H9 (cell line): ENCODE measurements at regions not wholly inside any gene's neighbourhood (a gene's known extent, or its start where the extent isn't known, plus 50 kb on each side); places are given as distances from the start of the nearest gene placed in this dataset.

Experiments
- DNase-seq: peaks from one replicate; pipeline ENCODE4 v3.0.0-alpha.2; 2017
- H2AFZ ChIP-seq: one replicate; pipeline ENCODE4 v1.6.1; 2013; ENCODE audit warnings: mild to moderate bottlenecking, low read length, control low read depth, moderate library complexity
- H2AK5ac ChIP-seq: 2 replicates; pipeline ENCODE4 v1.6.1; 2013; ENCODE audit warnings: low read length, control low read depth, mixed read lengths; ENCODE audit not compliant: insufficient read length
- H2BK120ac ChIP-seq: one replicate; pipeline ENCODE4 v1.6.1; 2013; ENCODE audit warnings: low read depth, mild to moderate bottlenecking, low read length, control low read depth, inconsistent platforms; ENCODE audit not compliant: poor library complexity, severe bottlenecking
- H2BK12ac ChIP-seq: 2 replicates; pipeline ENCODE4 v1.6.1; 2013; ENCODE audit warnings: low read length, control low read depth, mixed read lengths, low read depth; ENCODE audit not compliant: insufficient read length
- H2BK15ac ChIP-seq: 2 replicates; pipeline ENCODE4 v1.6.1; 2013; ENCODE audit warnings: low read depth, low read length, control low read depth
- H2BK20ac ChIP-seq: one replicate; pipeline ENCODE4 v1.6.1; 2013; ENCODE audit warnings: low read depth, mild to moderate bottlenecking, low read length, control low read depth, inconsistent platforms; ENCODE audit not compliant: poor library complexity, severe bottlenecking
- H2BK5ac ChIP-seq: 2 replicates; pipeline ENCODE4 v1.6.1; 2013; ENCODE audit warnings: low read length, control low read depth, mixed read lengths; ENCODE audit not compliant: insufficient read length
- H3K14ac ChIP-seq: 2 replicates; pipeline ENCODE4 v1.6.1; 2013; ENCODE audit warnings: low read length, control low read depth; ENCODE audit not compliant: insufficient read depth
- H3K18ac ChIP-seq: 2 replicates; pipeline ENCODE4 v1.6.1; 2013; ENCODE audit warnings: low read depth, mild to moderate bottlenecking, mixed read lengths, low read length, control low read depth; ENCODE audit not compliant: insufficient read length
- H3K23ac ChIP-seq: 2 replicates; pipeline ENCODE4 v1.6.1; 2013; ENCODE audit warnings: low read length, control low read depth, mixed read lengths, low read depth; ENCODE audit not compliant: insufficient read length
- H3K23me2 ChIP-seq: 2 replicates; pipeline ENCODE4 v1.6.1; 2013; ENCODE audit warnings: low read depth, mild to moderate bottlenecking, mixed read lengths, low read length, control low read depth; ENCODE audit not compliant: insufficient read length, poor library complexity, severe bottlenecking
- H3K27ac ChIP-seq: 2 replicates; pipeline ENCODE4 v1.5.1; 2013; ENCODE audit warnings: low read length, control low read depth, mixed read lengths, low read depth; ENCODE audit not compliant: insufficient read length
- H3K27me3 ChIP-seq: 2 replicates; pipeline ENCODE4 v1.6.1; 2013; ENCODE audit warnings: low read length, control low read depth, inconsistent platforms; ENCODE audit not compliant: insufficient read depth
- H3K4ac ChIP-seq: 2 replicates; pipeline ENCODE4 v1.6.1; 2013; ENCODE audit warnings: low read depth, mild to moderate bottlenecking, control low read depth, inconsistent platforms, low read length, moderate library complexity
- H3K4me1 ChIP-seq: 2 replicates; pipeline ENCODE4 v1.6.1; 2013; ENCODE audit warnings: low read length, control low read depth, inconsistent platforms; ENCODE audit not compliant: insufficient read depth
- H3K4me2 ChIP-seq: 2 replicates; pipeline ENCODE4 v1.6.1; 2013; ENCODE audit warnings: low read length, control low read depth, mixed read lengths; ENCODE audit not compliant: insufficient read length, insufficient read depth
- H3K56ac ChIP-seq: 2 replicates; pipeline ENCODE4 v1.6.1; 2013; ENCODE audit warnings: low read depth, mild to moderate bottlenecking, mixed read lengths, low read length, control low read depth; ENCODE audit not compliant: insufficient read length
- H3K79me1 ChIP-seq: 2 replicates; pipeline ENCODE4 v1.6.1; 2013; ENCODE audit warnings: low read depth, mild to moderate bottlenecking, moderate library complexity, low read length, control low read depth, inconsistent platforms; ENCODE audit not compliant: insufficient read depth, poor library complexity, severe bottlenecking
- H3K79me2 ChIP-seq: 2 replicates; pipeline ENCODE4 v1.6.1; 2013; ENCODE audit warnings: low read length, control low read depth, inconsistent platforms; ENCODE audit not compliant: insufficient read depth
- H3K9ac ChIP-seq: 2 replicates; pipeline ENCODE4 v1.6.1; 2013; ENCODE audit warnings: low read length, control low read depth, mixed read lengths; ENCODE audit not compliant: insufficient read length; ENCODE audit errors: extremely low read depth
- H3K9me3 ChIP-seq: one replicate; pipeline ENCODE4 v1.6.1; 2013; ENCODE audit warnings: low read depth, low read length, inconsistent platforms; ENCODE audit not compliant: control insufficient read depth
- H3T11ph ChIP-seq: one replicate; pipeline ENCODE4 v1.6.1; 2013; ENCODE audit warnings: mild to moderate bottlenecking, low read length, control low read depth, inconsistent platforms
- H4K20me1 ChIP-seq: one replicate; pipeline ENCODE4 v1.6.1; 2013; ENCODE audit not compliant: control insufficient read depth, insufficient read length, insufficient read depth
- H4K5ac ChIP-seq: 2 replicates; pipeline ENCODE4 v1.6.1; 2013; ENCODE audit warnings: low read depth, mild to moderate bottlenecking, mixed read lengths, low read length, control low read depth; ENCODE audit not compliant: insufficient read length
- H4K8ac ChIP-seq: replicated peaks from 2 replicates; pipeline ENCODE4 v1.6.1; 2013; ENCODE audit warnings: low read length, control low read depth, mixed read lengths, low read depth; ENCODE audit not compliant: insufficient read length
- H4K91ac ChIP-seq: 2 replicates; pipeline ENCODE4 v1.6.1; 2013; ENCODE audit warnings: low read depth, mild to moderate bottlenecking, moderate library complexity, mixed read lengths, low read length, control low read depth; ENCODE audit not compliant: insufficient read length
- H3K27ac Mint-ChIP-seq, 3 experiments: 2 replicates in 2 of 3; 3 replicates in 1 of 3; pipeline ENCODE4 v1.8.0; 2020 to 2021; ENCODE audit warnings: mixed read lengths in 3 of 3, mild to moderate bottlenecking in 1 of 3, moderate library complexity in 1 of 3
- H3K27me3 Mint-ChIP-seq: 2 replicates; pipeline ENCODE4 v1.8.0; 2021; ENCODE audit warnings: low read depth, mild to moderate bottlenecking, moderate library complexity, mixed read lengths
- H3K36me3 Mint-ChIP-seq, 3 experiments: 2 replicates in 2 of 3; 3 replicates in 1 of 3; pipeline ENCODE4 v1.8.0; 2020 to 2021; ENCODE audit warnings: low read depth in 3 of 3, mixed read lengths in 3 of 3; ENCODE audit not compliant: insufficient read depth in 1 of 3
- H3K4me1 Mint-ChIP-seq, 2 experiments: 2 replicates each; pipeline ENCODE4 v1.8.0; 2020; ENCODE audit warnings: mixed read lengths in 2 of 2
- H3K4me3 Mint-ChIP-seq, 2 experiments: 2 replicates in 1 of 2; 3 replicates in 1 of 2; pipeline ENCODE4 v1.8.0; 2020 to 2021; ENCODE audit warnings: mild to moderate bottlenecking in 2 of 2, mixed read lengths in 2 of 2, moderate library complexity in 1 of 2
- H3K9me3 Mint-ChIP-seq, 2 experiments: 2 replicates in 1 of 2; 3 replicates in 1 of 2; pipeline ENCODE4 v1.8.0; 2020; ENCODE audit warnings: mild to moderate bottlenecking in 2 of 2, mixed read lengths in 2 of 2, moderate library complexity in 1 of 2
- WGBS: extraction: QIAGEN DNeasy Blood & Tissue Kit; methylation state at CpG from one replicate; pipeline ENCODE4 v1.1.7; 2013; ENCODE audit warnings: missing lambda C conversion rate, low lambda C conversion rate, mixed read lengths; ENCODE audit not compliant: insufficient read length; ENCODE audit errors: extremely low coverage; 5-methylcytosine and 5-hydroxymethylcytosine counted together
- TF ChIP-seq, protein P1 (sequence below): fragments of 200-600 bp; sonication (generic); conservative IDR thresholded peaks from 3 replicates; pipeline ENCODE4 v1.8.0; 2021; ENCODE audit warnings: antibody characterized with exemption, mild to moderate bottlenecking

DNA sequence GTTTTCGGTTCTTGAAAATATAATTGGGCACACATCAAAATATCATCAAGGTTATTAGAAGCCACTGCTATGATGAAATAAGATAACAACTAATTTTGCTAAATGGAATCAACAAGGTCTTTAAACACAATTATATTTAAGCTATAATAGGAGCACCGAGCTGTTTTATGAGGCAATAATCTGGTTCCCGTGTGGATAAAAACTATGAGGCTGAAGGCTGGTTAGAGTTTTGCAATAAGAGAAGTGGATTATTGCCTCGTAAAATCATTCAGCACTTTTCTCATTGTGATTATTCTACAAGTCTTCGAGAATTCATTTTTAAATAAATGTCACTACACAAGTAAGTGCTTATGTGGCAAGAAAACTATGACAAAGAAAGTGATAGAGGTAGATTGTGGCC lies 975.7 kb upstream of the ADGRL2 start:
- H3K27ac Mint-ChIP-seq: no peak overlapping the region
- no peak overlapping the region for H3T11ph ChIP-seq
- TF ChIP-seq, protein P1, sequence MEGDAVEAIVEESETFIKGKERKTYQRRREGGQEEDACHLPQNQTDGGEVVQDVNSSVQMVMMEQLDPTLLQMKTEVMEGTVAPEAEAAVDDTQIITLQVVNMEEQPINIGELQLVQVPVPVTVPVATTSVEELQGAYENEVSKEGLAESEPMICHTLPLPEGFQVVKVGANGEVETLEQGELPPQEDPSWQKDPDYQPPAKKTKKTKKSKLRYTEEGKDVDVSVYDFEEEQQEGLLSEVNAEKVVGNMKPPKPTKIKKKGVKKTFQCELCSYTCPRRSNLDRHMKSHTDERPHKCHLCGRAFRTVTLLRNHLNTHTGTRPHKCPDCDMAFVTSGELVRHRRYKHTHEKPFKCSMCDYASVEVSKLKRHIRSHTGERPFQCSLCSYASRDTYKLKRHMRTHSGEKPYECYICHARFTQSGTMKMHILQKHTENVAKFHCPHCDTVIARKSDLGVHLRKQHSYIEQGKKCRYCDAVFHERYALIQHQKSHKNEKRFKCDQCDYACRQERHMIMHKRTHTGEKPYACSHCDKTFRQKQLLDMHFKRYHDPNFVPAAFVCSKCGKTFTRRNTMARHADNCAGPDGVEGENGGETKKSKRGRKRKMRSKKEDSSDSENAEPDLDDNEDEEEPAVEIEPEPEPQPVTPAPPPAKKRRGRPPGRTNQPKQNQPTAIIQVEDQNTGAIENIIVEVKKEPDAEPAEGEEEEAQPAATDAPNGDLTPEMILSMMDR: no peak
- H3K27ac ChIP-seq: no peak overlapping the region
- no peak overlapping the region for H3K4me3 Mint-ChIP-seq
- H4K20me1 ChIP-seq: no peaks in the 10 kb centered on the region
- H2BK15ac ChIP-seq: no peak overlapping the region
- no peak overlapping the region for H4K5ac ChIP-seq
- H3K18ac ChIP-seq: no peak overlapping the region
- H2BK5ac ChIP-seq: no peak overlapping the region
- H3K9ac ChIP-seq: no peak overlapping the region
- H4K91ac ChIP-seq: no peak overlapping the region
- no peak overlapping the region for H4K8ac ChIP-seq
- H3K36me3 Mint-ChIP-seq: peaks cover 0 to 2% (median 0%) of the 10 kb centered on the region in 3 experiments; a peak in 1 of 7 replicates
- H3K9me3 ChIP-seq: no peaks in the 10 kb centered on the region
- no peak for DNase-seq
- 0 out of 4 replicates have a peak, but pooled peaks cover 0 to under 1% of the 10 kb centered on the region in 2 experiments for H3K4me1 Mint-ChIP-seq
- no peak overlapping the region for H3K23ac ChIP-seq
- H3K9me3 Mint-ChIP-seq: no peaks in the 10 kb centered on the region
- H3K79me1 ChIP-seq: no peaks in the 10 kb centered on the region
- no peak overlapping the region for H2BK120ac ChIP-seq
- no peak overlapping the region for H2AFZ ChIP-seq
- no peaks in the 10 kb centered on the region for H3K27me3 ChIP-seq
- H3K4ac ChIP-seq: no peak overlapping the region
- no peaks in the 10 kb centered on the region for H3K23me2 ChIP-seq
- no peak overlapping the region for H2BK20ac ChIP-seq
- no peak overlapping the region for H3K4me2 ChIP-seq
- no peaks in the 10 kb centered on the region for H3K27me3 Mint-ChIP-seq
- no CpG with 5 or more reads among the region's 5 CpGs for WGBS
- no peaks in the 10 kb centered on the region for H3K79me2 ChIP-seq
- H2BK12ac ChIP-seq: no peak overlapping the region
- no peak overlapping the region for H3K14ac ChIP-seq
- no peak overlapping the region for H2AK5ac ChIP-seq
- H3K56ac ChIP-seq: no peak overlapping the region
- no peaks in the 10 kb centered on the region for H3K4me1 ChIP-seq
